OCI-LY1 (cell line): ENCODE measurements at regions not wholly inside any gene's neighbourhood (a gene's known extent, or its start where the extent isn't known, plus 50 kb on each side); places are given as distances from the start of the nearest gene placed in this dataset.

Experiments used
- H2AFZ ChIP-seq: fragments of 200-600 bp; sonication (generic), shearing (Covaris generic); 2 replicates; pipeline ENCODE4 v1.6.0; 2014; ENCODE audit warnings: antibody characterized with exemption, mild to moderate bottlenecking, low read length
- H3F3A ChIP-seq: fragments of 200-600 bp; sonication (generic), shearing (Covaris generic); 2 replicates; pipeline ENCODE4 v1.6.0; 2014; ENCODE audit warnings: mild to moderate bottlenecking, antibody characterized with exemption, low read length, moderate library complexity; ENCODE audit not compliant: insufficient read depth
- H3K27ac ChIP-seq: fragments of 200-600 bp; sonication (generic); 2 replicates; pipeline ENCODE4 v1.5.1; 2014; ENCODE audit warnings: low read length, mixed run types, mild to moderate bottlenecking, low read depth; ENCODE audit not compliant: poor library complexity, severe bottlenecking
- H3K27me3 ChIP-seq: fragments of 200-600 bp; sonication (generic); 2 replicates; pipeline ENCODE4 v1.6.0; 2014; ENCODE audit warnings: antibody characterized with exemption, mild to moderate bottlenecking, low read length, moderate library complexity; ENCODE audit not compliant: insufficient read depth
- H3K36me3 ChIP-seq: fragments of 200-600 bp; sonication (generic); 2 replicates; pipeline ENCODE4 v1.6.1; 2014; ENCODE audit warnings: mild to moderate bottlenecking, antibody characterized with exemption, low read length, moderate library complexity, mixed read lengths; ENCODE audit not compliant: insufficient read depth
- H3K4me1 ChIP-seq: fragments of 200-600 bp; sonication (generic); 2 replicates; pipeline ENCODE4 v1.5.1; 2014; ENCODE audit warnings: mild to moderate bottlenecking, low read length, moderate library complexity; ENCODE audit not compliant: insufficient read depth, severe bottlenecking
- H3K4me2 ChIP-seq: fragments of 200-600 bp; sonication (generic), shearing (Covaris generic); 2 replicates; pipeline ENCODE4 v1.6.1; 2014; ENCODE audit warnings: low read length
- H3K4me3 ChIP-seq: fragments of 200-600 bp; sonication (generic); 2 replicates; pipeline ENCODE4 v1.5.1; 2014; ENCODE audit warnings: low read length, low read depth, mild to moderate bottlenecking, mixed read lengths; ENCODE audit not compliant: poor library complexity, severe bottlenecking
- H3K79me2 ChIP-seq: fragments of 200-600 bp; shearing (Covaris generic); 2 replicates; pipeline ENCODE4 v1.6.1; 2016; ENCODE audit warnings: mixed run types, low read length, mixed read lengths; ENCODE audit not compliant: insufficient read depth
- H3K9ac ChIP-seq: fragments of 200-600 bp; sonication (generic), shearing (Covaris generic); 2 replicates; pipeline ENCODE4 v1.6.1; 2014; ENCODE audit warnings: mild to moderate bottlenecking, low read length, mixed read lengths
- H3K9me2 ChIP-seq: fragments of 200-600 bp; sonication (generic), shearing (Covaris generic); 2 replicates; pipeline ENCODE4 v1.6.1; 2014; ENCODE audit warnings: low read depth, mild to moderate bottlenecking, low read length, mixed read lengths
- H3K9me3 ChIP-seq: fragments of 200-600 bp; shearing (Covaris generic); 2 replicates; pipeline ENCODE4 v1.6.1; 2014; ENCODE audit warnings: low read length, mixed read lengths
- H4K20me1 ChIP-seq: fragments of 200-600 bp; sonication (generic), shearing (Covaris generic); 2 replicates; pipeline ENCODE4 v1.6.0; 2016; ENCODE audit warnings: mild to moderate bottlenecking, low read length; ENCODE audit not compliant: insufficient read depth
- CTCF ChIP-seq: fragments of 200-600 bp; sonication (generic), shearing (Covaris generic); IDR thresholded peaks from 2 replicates; pipeline ENCODE4 v1.5.1; 2017; ENCODE audit warnings: mild to moderate bottlenecking, antibody characterized with exemption, low read length, moderate library complexity, mixed read lengths
- EZH2 ChIP-seq: fragments of 200-600 bp; sonication (generic), shearing (Covaris generic); IDR thresholded peaks from 2 replicates; pipeline ENCODE4 v1.8.0; 2017; ENCODE audit warnings: borderline replicate concordance, mixed run types, mild to moderate bottlenecking, antibody characterized with exemption, low read length, moderate library complexity, mixed read lengths

- Histone ChIP-seq H3K4me1 (no peaks in the 10 kb centered on the region), H2AFZ (no peak overlapping the region), H3K79me2 (no peaks in the 10 kb centered on the region), H3K4me3 (no peak overlapping the region), H3F3A (no peaks in the 10 kb centered on the region), H3K36me3 (no peaks in the 10 kb centered on the region), H3K9me2 (no peaks in the 10 kb centered on the region), H3K27ac (no peak overlapping the region), H3K9me3 (no peaks in the 10 kb centered on the region), H4K20me1 (no peaks in the 10 kb centered on the region), H3K9ac (no peak overlapping the region), H3K27me3 (no peaks in the 10 kb centered on the region; the same call in 1 of the 2 replicates), H3K4me2 (no peak overlapping the region)
- TF ChIP-seq CTCF (no peak), EZH2 (no peak)
Measured at GRCh38 chr12:132409495-132410295, 80.3 kb upstream of the FBRSL1 start.

DNA sequence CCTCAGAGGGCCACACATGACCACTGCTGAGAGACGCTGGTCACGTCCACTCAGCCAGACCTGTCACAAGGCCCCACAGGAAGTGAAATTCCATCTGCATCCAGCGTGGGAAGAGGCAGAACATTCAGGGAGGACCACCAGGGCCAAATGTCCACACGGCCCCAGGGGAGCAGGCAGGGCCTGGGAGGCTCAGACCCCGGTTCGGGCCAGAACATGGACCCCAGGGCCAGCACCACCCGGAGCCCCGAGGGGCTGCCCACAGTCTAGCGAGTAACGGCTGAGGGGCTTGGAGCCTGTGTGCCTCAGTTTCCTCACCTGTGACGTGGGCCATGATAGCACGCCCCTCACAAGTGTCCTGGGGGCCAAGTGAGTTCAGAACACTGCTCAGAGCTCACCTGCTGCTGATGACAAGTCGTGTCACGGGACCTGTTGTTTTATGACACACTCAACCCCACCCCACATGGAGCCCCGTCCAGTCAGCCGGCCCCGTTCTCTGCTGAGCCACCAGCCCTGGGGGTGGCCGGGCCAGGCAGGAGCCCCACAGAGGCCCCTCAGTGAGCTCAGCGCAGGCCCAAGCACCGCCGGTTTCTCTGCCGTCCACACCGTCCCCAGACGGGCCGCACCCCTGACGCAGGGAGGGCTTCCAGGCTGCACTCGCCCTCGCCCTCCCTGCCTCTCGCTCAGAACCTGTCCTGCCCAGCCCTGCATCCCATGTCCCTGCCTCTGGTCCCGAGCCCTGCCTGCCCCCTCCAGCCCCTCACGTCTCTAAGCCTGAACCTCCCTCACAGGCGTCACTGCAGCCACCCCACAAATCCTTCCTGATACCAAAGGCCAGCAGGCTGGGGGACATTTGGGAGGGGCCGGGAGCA is 79.5 kb upstream of the GALNT9 start:
- no peak overlapping the region for H3K4me3 ChIP-seq
- no peak overlapping the region for H2AFZ ChIP-seq
- H3K9me3 ChIP-seq, result no peaks in the 10 kb centered on the region
- H3K9me2 ChIP-seq, result no peaks in the 10 kb centered on the region
- H3K9ac ChIP-seq, result no peak overlapping the region
- no peak overlapping the region for H3K4me2 ChIP-seq
- no peaks in the 10 kb centered on the region; the same call in 1 of the 2 replicates for H3K27me3 ChIP-seq
- H3K79me2 ChIP-seq, result no peaks in the 10 kb centered on the region
- H3K4me1 ChIP-seq, result no peaks in the 10 kb centered on the region
- no peaks in the 10 kb centered on the region for H3K36me3 ChIP-seq
- no peaks in the 10 kb centered on the region for H3F3A ChIP-seq
- no peak overlapping the region for H3K27ac ChIP-seq
- no peaks in the 10 kb centered on the region for H4K20me1 ChIP-seq
- TF ChIP-seq EZH2 (no peak), CTCF (no peak)

- Histone ChIP-seq H3K4me1 (no peaks in the 10 kb centered on the region), H3K27ac (no peak overlapping the region), H3K36me3 (no peaks in the 10 kb centered on the region), H3K9me2 (no peaks in the 10 kb centered on the region), H3K79me2 (no peaks in the 10 kb centered on the region), H3K9me3 (no peaks in the 10 kb centered on the region), H2AFZ (no peak overlapping the region), H3K4me3 (no peak overlapping the region), H4K20me1 (no peaks in the 10 kb centered on the region), H3K4me2 (no peak overlapping the region), H3F3A (no peaks in the 10 kb centered on the region), H3K27me3 (no peaks in the 10 kb centered on the region; the same call in 1 of the 2 replicates), H3K9ac (no peak overlapping the region)
- TF ChIP-seq CTCF, result no peak
- TF ChIP-seq EZH2, result no peak
Measured at GRCh38 chr12:132407992-132408391, 78.6 kb upstream of the GALNT9 start.
